ENCODE measurements at regions not wholly inside any gene's neighbourhood (a gene's known extent, or its start where the extent isn't known, plus 50 kb on each side); places are given as distances from the start of the nearest gene placed in this dataset.
"Not testable (repeated sequence)": the region's sequence is repeated elsewhere in the genome, so short reads cannot be mapped to it uniquely, and the experiment has no call there.

- Histone ChIP-seq H3K27ac (no peak overlapping the region), H3K27me3 (replicated peaks in 1 of 7) (peaks cover 0 to 12% (median 0%) of the 10 kb centered on the region in 7 donors), H3K4me1 (no peaks in the 10 kb centered on the region), H3K36me3 (no peaks in the 10 kb centered on the region), H3K9me3 (peaks cover 0 to 3% (median 0%) of the 10 kb centered on the region in 8 donors), H3K4me3 (no peak overlapping the region)
- TF ChIP-seq POLR2AphosphoS5 (IDR thresholded peaks at IDR 0.05) (no peak), POLR2A (IDR thresholded peaks at IDR 0.05) (no peak), CTCF (IDR thresholded peaks at IDR 0.05 in 8 of 11, conservative IDR thresholded peaks at IDR 0.05 in 3 of 11) (no peak)
- 65 to 91% (median 83%) methylated on average over 1 of the region's 1 CpG for WGBS, 5 donors
- no peak for DNase-seq
- intact Hi-C loops (cut with DNase I; ENCODE audit: low total_unique reads), result no loop called here
Measured at GRCh38 chr1:233759665-233760064, 144.8 kb upstream of the SLC35F3 start.

DNA sequence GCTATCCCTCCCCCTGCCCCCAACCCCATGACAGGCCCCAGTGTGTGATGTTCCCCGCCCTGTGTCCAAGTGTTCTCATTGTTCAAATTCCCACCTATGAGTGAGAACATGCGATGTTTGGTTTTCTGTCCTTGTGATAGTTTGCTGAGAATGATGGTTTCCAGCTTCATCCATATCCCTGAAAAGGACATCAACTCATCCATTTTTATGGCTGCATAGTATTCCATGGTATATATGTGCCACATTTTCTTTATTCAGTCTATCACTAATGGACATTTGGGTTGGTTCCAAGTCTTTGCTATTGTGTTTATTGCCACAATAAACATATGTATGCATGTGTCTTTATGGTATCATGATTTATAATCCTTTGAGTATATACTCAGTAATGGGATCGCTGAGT, 140.2 kb upstream of the SLC35F3 start:
- intact Hi-C loops (cut with DNase I; ENCODE audit: low total_unique reads); H3K4me1 ChIP-seq; H3K27me3 ChIP-seq (replicated peaks in 1 of 7); H3K9me3 ChIP-seq; H3K4me3 ChIP-seq; H3K27ac ChIP-seq; H3K36me3 ChIP-seq; DNase-seq: not testable (repeated sequence)
- 78 to 100% (median 96%) methylated on average over 3 of the region's 3 CpGs for whole genome bisulfite sequencing, 5 donors

DNA sequence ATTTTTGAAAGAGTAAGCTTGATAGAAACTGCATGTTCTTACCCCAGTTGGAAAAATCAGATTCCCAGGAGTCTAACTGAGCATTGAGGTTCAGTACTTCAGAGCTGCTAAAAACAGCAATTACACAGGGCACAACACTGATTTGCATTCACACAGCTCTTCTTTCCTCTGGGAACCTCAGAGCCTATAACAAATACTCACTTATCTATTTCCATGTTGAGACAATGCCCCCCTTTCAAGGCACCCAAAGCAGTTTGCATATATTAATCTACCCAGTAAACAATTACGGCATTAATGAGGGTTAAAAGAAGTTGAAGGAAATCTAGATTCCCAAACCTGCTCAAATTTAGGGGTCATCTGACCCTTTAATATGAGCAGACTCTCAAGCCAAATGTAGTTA, 126.9 kb upstream of the SLC35F3 start:
- no peaks in the 10 kb centered on the region for H3K27me3 ChIP-seq (replicated peaks in 1 of 7)
- intact Hi-C loops (cut with DNase I; ENCODE audit: low total_unique reads), result no loop called here
- DNase-seq, result no peak
- H3K27ac ChIP-seq, result no peak overlapping the region
- H3K9me3 ChIP-seq, result peaks cover 0 to 18% (median 15%) of the 10 kb centered on the region in 8 donors
- H3K4me1 ChIP-seq, result no peaks in the 10 kb centered on the region
- no peaks in the 10 kb centered on the region for H3K36me3 ChIP-seq
- TF ChIP-seq POLR2A (IDR thresholded peaks at IDR 0.05), result no peak
- TF ChIP-seq CTCF (IDR thresholded peaks at IDR 0.05 in 8 of 11, conservative IDR thresholded peaks at IDR 0.05 in 3 of 11), result no peak
- no peak for TF ChIP-seq POLR2AphosphoS5 (IDR thresholded peaks at IDR 0.05)
- 90 to 95% (median 93%) methylated on average over 1 of the region's 1 CpG for WGBS, 5 donors
- no peak overlapping the region for H3K4me3 ChIP-seq

- H3K36me3 ChIP-seq, result no peaks in the 10 kb centered on the region
Measured at GRCh38 chr1:233780049-233780448, 124.4 kb upstream of the SLC35F3 start.

More at GRCh38 chr1:233780049-233780448, 124.4 kb upstream of the SLC35F3 start:
- TF ChIP-seq CTCF (IDR thresholded peaks at IDR 0.05 in 8 of 11, conservative IDR thresholded peaks at IDR 0.05 in 3 of 11), result no peak
- intact Hi-C loops (cut with DNase I; ENCODE audit: low total_unique reads), result no loop called here
- H3K27me3 ChIP-seq (replicated peaks in 1 of 7), result no peaks in the 10 kb centered on the region
- DNase-seq, result no peak
- H3K4me3 ChIP-seq, result no peak overlapping the region
- 88 to 91% (median 90%) methylated on average over 2 of the region's 2 CpGs for WGBS, 5 donors
- no peak overlapping the region for H3K27ac ChIP-seq
- peaks cover 0 to 18% (median 15%) of the 10 kb centered on the region in 8 donors for H3K9me3 ChIP-seq
- no peaks in the 10 kb centered on the region for H3K4me1 ChIP-seq

All from spleen (tissue), 11 donors.